H7 (cell line): ENCODE measurements at regions not wholly inside any gene's neighbourhood (a gene's known extent, or its start where the extent isn't known, plus 50 kb on each side); places are given as distances from the start of the nearest gene placed in this dataset.
A peak's percentile ranks its signal among the peaks of the same experiment; 100 is the strongest.

Experiments used
- DNase-seq: peaks from one replicate; pipeline ENCODE4 v3.0.0; 2012
- H3K27me3 ChIP-seq: 2 replicates; pipeline ENCODE4 v1.6.0; 2011; ENCODE audit warnings: mild to moderate bottlenecking, low read length; ENCODE audit not compliant: control insufficient read depth, insufficient read depth
- H3K36me3 ChIP-seq: replicated peaks from 2 replicates; pipeline ENCODE4 v1.5.1; 2011; ENCODE audit warnings: low read length; ENCODE audit not compliant: control insufficient read depth, insufficient read depth
- H3K4me3 ChIP-seq: 2 replicates; pipeline ENCODE4 v1.5.1; 2011; ENCODE audit warnings: low read depth, mild to moderate bottlenecking, control low read depth, low read length, moderate library complexity; ENCODE audit not compliant: insufficient read depth

GRCh38 chr13:94968757-94969086 is 256.4 kb upstream of the SOX21 start:
- H3K27me3 ChIP-seq: peaks cover 28% of the 10 kb centered on the region
- H3K4me3 ChIP-seq: peak overlapping the region; percentile 71
- H3K36me3 ChIP-seq: no peaks in the 10 kb centered on the region
- peak; percentile 45 for DNase-seq

- H3K4me3 ChIP-seq: peak overlapping the region; percentile 71
- no peaks in the 10 kb centered on the region for H3K36me3 ChIP-seq
- peaks cover 28% of the 10 kb centered on the region for H3K27me3 ChIP-seq
- DNase-seq: peak; percentile 79
Observed at GRCh38 chr13:94968040-94968756, 255.9 kb upstream of the SOX21 start.

GRCh38 chr13:94967183-94968039 is 255.1 kb upstream of the SOX21 start:
- DNase-seq: peak; percentile 76
- no peaks in the 10 kb centered on the region for H3K36me3 ChIP-seq
- H3K27me3 ChIP-seq: peaks cover 28% of the 10 kb centered on the region
- H3K4me3 ChIP-seq: peak overlapping the region; percentile 71

GRCh38 chr13:94966422-94966955 is 254.1 kb upstream of the SOX21 start:
- Histone ChIP-seq H3K4me3 (no peak overlapping the region), H3K27me3 (peaks cover 28% of the 10 kb centered on the region)

GRCh38 chr13:94959626-94960025 is 247.3 kb upstream of the SOX21 start:
- Histone ChIP-seq H3K36me3 (no peaks in the 10 kb centered on the region), H3K4me3 (no peak overlapping the region), H3K27me3 (no peaks in the 10 kb centered on the region)
- DNase-seq: no peak

More at GRCh38 chr13:94966422-94966955, 254.1 kb upstream of the SOX21 start:
- no peak for DNase-seq
- H3K36me3 ChIP-seq: no peaks in the 10 kb centered on the region

GRCh38 chr13:94956417-94957110 is 244.2 kb upstream of the SOX21 start:
- DNase-seq: no peak
- no peaks in the 10 kb centered on the region for H3K27me3 ChIP-seq
- no peak overlapping the region for H3K4me3 ChIP-seq
- no peaks in the 10 kb centered on the region for H3K36me3 ChIP-seq

GRCh38 chr13:94952787-94953186 is 240.4 kb upstream of the SOX21 start:
- Histone ChIP-seq H3K36me3 (no peaks in the 10 kb centered on the region), H3K4me3 (no peak overlapping the region)
- no peak for DNase-seq

GRCh38 chr13:94950303-94950702 is 238.0 kb upstream of the SOX21 start:
- H3K4me3 ChIP-seq: no peak overlapping the region
- no peaks in the 10 kb centered on the region for H3K36me3 ChIP-seq
- no peaks in the 10 kb centered on the region for H3K27me3 ChIP-seq
- DNase-seq: peak; percentile 24

More at GRCh38 chr13:94952787-94953186, 240.4 kb upstream of the SOX21 start:
- no peaks in the 10 kb centered on the region for H3K27me3 ChIP-seq

GRCh38 chr13:94947965-94948371 is 235.6 kb upstream of the SOX21 start:
- no peak for DNase-seq
- Histone ChIP-seq H3K27me3 (no peaks in the 10 kb centered on the region), H3K4me3 (no peak overlapping the region), H3K36me3 (no peaks in the 10 kb centered on the region)

GRCh38 chr13:94947392-94947791 is 235.0 kb upstream of the SOX21 start:
- no peak for DNase-seq
- Histone ChIP-seq H3K27me3 (no peaks in the 10 kb centered on the region), H3K4me3 (no peak overlapping the region), H3K36me3 (no peaks in the 10 kb centered on the region)

GRCh38 chr13:94946039-94946438 is 233.7 kb upstream of the SOX21 start:
- H3K36me3 ChIP-seq: no peaks in the 10 kb centered on the region
- no peak overlapping the region for H3K4me3 ChIP-seq
- H3K27me3 ChIP-seq: no peaks in the 10 kb centered on the region
- DNase-seq: no peak

GRCh38 chr13:94938124-94938523 is 225.8 kb upstream of the SOX21 start:
- Histone ChIP-seq H3K36me3 (no peaks in the 10 kb centered on the region), H3K27me3 (no peaks in the 10 kb centered on the region), H3K4me3 (no peak overlapping the region)
- no peak for DNase-seq

- no peak for DNase-seq
- no peak overlapping the region for H3K4me3 ChIP-seq
Observed at GRCh38 chr13:94936633-94937032, 224.3 kb upstream of the SOX21 start.

GRCh38 chr13:94933936-94934335 is 221.6 kb upstream of the SOX21 start:
- no peak for DNase-seq
- Histone ChIP-seq H3K4me3 (no peak overlapping the region), H3K36me3 (no peaks in the 10 kb centered on the region), H3K27me3 (no peaks in the 10 kb centered on the region)

More at GRCh38 chr13:94936633-94937032, 224.3 kb upstream of the SOX21 start:
- Histone ChIP-seq H3K27me3 (no peaks in the 10 kb centered on the region), H3K36me3 (no peaks in the 10 kb centered on the region)
